WTC11 (cell line): ENCODE measurements at regions not wholly inside any gene's neighbourhood (a gene's known extent, or its start where the extent isn't known, plus 50 kb on each side); places are given as distances from the start of the nearest gene placed in this dataset.

Experiments
- CREM ChIP-seq: sonication (generic); formaldehyde crosslinking; IDR thresholded peaks from 2 replicates; pipeline ENCODE4 v1.8.1; 2022; ENCODE audit warnings: mild to moderate bottlenecking, missing genetic modification reagents, moderate library complexity
- CTCF ChIP-seq: fragments of 200-600 bp; IDR thresholded peaks from 2 replicates; pipeline ENCODE4 v1.8.0; 2022; ENCODE audit warnings: antibody characterized with exemption
- ETV6 ChIP-seq: sonication (generic); formaldehyde crosslinking; IDR thresholded peaks from 2 replicates; pipeline ENCODE4 v1.8.1; 2022; ENCODE audit warnings: mild to moderate bottlenecking, missing genetic modification reagents
- ZNF219 ChIP-seq: sonication (generic); formaldehyde crosslinking; IDR thresholded peaks from 2 replicates; pipeline ENCODE4 v1.8.0; 2023; ENCODE audit warnings: missing genetic modification reagents, mild to moderate bottlenecking, borderline replicate concordance
- ZNF281 ChIP-seq: sonication (generic); formaldehyde crosslinking; IDR thresholded peaks from 2 replicates; pipeline ENCODE4 v1.8.0; 2023; ENCODE audit warnings: mild to moderate bottlenecking, missing genetic modification reagents
- TF ChIP-seq, protein P1 (sequence below): sonication (generic); formaldehyde crosslinking; IDR thresholded peaks from 2 replicates; pipeline ENCODE4 v1.8.1; 2023; ENCODE audit warnings: mild to moderate bottlenecking, missing genetic modification reagents

GRCh38 chr11:81197396-81197795 lies 1536.3 kb downstream of the FAM181B start:
- TF ChIP-seq ZNF219 (CRISPR knock-in tag) (no peak), CTCF (no peak; the same call in 1 of the 2 replicates), ZNF281 (no peak), ETV6 (CRISPR knock-in tag) (no peak), CREM (CRISPR knock-in tag) (no peak)
- TF ChIP-seq, protein P1, sequence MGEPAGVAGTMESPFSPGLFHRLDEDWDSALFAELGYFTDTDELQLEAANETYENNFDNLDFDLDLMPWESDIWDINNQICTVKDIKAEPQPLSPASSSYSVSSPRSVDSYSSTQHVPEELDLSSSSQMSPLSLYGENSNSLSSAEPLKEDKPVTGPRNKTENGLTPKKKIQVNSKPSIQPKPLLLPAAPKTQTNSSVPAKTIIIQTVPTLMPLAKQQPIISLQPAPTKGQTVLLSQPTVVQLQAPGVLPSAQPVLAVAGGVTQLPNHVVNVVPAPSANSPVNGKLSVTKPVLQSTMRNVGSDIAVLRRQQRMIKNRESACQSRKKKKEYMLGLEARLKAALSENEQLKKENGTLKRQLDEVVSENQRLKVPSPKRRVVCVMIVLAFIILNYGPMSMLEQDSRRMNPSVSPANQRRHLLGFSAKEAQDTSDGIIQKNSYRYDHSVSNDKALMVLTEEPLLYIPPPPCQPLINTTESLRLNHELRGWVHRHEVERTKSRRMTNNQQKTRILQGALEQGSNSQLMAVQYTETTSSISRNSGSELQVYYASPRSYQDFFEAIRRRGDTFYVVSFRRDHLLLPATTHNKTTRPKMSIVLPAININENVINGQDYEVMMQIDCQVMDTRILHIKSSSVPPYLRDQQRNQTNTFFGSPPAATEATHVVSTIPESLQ = no peak
